Fibroblast of the conjunctiva (primary cell): ENCODE measurements at regions not wholly inside any gene's neighbourhood (a gene's known extent, or its start where the extent isn't known, plus 50 kb on each side); places are given as distances from the start of the nearest gene placed in this dataset.
A peak's percentile ranks its signal among the peaks of the same experiment; 100 is the strongest.

Experiments
- DNase-seq: peaks from one replicate; pipeline ENCODE4 v3.0.0-alpha.2; 2010; ENCODE audit warnings: low read depth

GRCh38 chr20:12022126-12022525 lies 104.4 kb downstream of the BTBD3 start:
- no peak for DNase-seq

GRCh38 chr20:12023194-12023795 lies 105.6 kb downstream of the BTBD3 start:
- no peak for DNase-seq

- DNase-seq = no peak
These were observed 111.1 kb downstream of the BTBD3 start for GRCh38 chr20:12028771-12029170.

GRCh38 chr20:12030470-12030869 lies 112.8 kb downstream of the BTBD3 start:
- no peak for DNase-seq

- DNase-seq = no peak
These were observed 118.4 kb downstream of the BTBD3 start for GRCh38 chr20:12036142-12036541.

- DNase-seq = no peak
These were observed 119.8 kb downstream of the BTBD3 start for GRCh38 chr20:12037521-12037920.

GRCh38 chr20:12040261-12040660 lies 122.6 kb downstream of the BTBD3 start:
- no peak for DNase-seq

GRCh38 chr20:12044969-12045368 lies 127.3 kb downstream of the BTBD3 start:
- DNase-seq = no peak

- DNase-seq = no peak
These were observed 130.2 kb downstream of the BTBD3 start for GRCh38 chr20:12047838-12048432.

GRCh38 chr20:12049125-12049524 lies 131.4 kb downstream of the BTBD3 start:
- peak; percentile 12 for DNase-seq

- DNase-seq = no peak
These were observed 133.8 kb downstream of the BTBD3 start for GRCh38 chr20:12051206-12052163.

- DNase-seq = no peak
These were observed 135.7 kb downstream of the BTBD3 start for GRCh38 chr20:12053353-12053752.

- DNase-seq = no peak
These were observed 136.9 kb downstream of the BTBD3 start for GRCh38 chr20:12054556-12054955.

GRCh38 chr20:12055161-12055560 lies 137.5 kb downstream of the BTBD3 start:
- DNase-seq = no peak

GRCh38 chr20:12056839-12057238 lies 139.1 kb downstream of the BTBD3 start:
- no peak for DNase-seq

GRCh38 chr20:12057778-12058177 lies 140.1 kb downstream of the BTBD3 start:
- DNase-seq = no peak

GRCh38 chr20:12058216-12058615 lies 140.5 kb downstream of the BTBD3 start:
- no peak for DNase-seq

- no peak for DNase-seq
These were observed 143.8 kb downstream of the BTBD3 start for GRCh38 chr20:12061466-12061865.

- DNase-seq = no peak
These were observed 145.5 kb downstream of the BTBD3 start for GRCh38 chr20:12063106-12063684.

GRCh38 chr20:12064540-12064939 lies 146.8 kb downstream of the BTBD3 start:
- DNase-seq = no peak

GRCh38 chr20:12067686-12068085 lies 150.0 kb downstream of the BTBD3 start:
- no peak for DNase-seq

- DNase-seq = no peak
These were observed 150.4 kb downstream of the BTBD3 start for GRCh38 chr20:12068121-12068520.

- no peak for DNase-seq
These were observed 151.5 kb downstream of the BTBD3 start for GRCh38 chr20:12069181-12069580.
